Lung (tissue), 11 donors: ENCODE measurements at regions not wholly inside any gene's neighbourhood (a gene's known extent, or its start where the extent isn't known, plus 50 kb on each side); places are given as distances from the start of the nearest gene placed in this dataset.

Source experiments
- ATAC-seq: fragments of 200-7000 bp; cut with Tn5 transposase; one replicate; pipeline ENCODE4 v1.9.1; 2020; ENCODE audit warnings: moderate number of reproducible peaks; ENCODE audit not compliant: insufficient read depth, low FRiP score
- DNase-seq, 3 donors: peaks; one replicate each; pipeline ENCODE4 v3.0.0-alpha.2; 2013 to 2017
- H3K27ac ChIP-seq, 2 donors: one replicate each; pipeline ENCODE4 v1.5.1; 2013; ENCODE audit warnings: mild to moderate bottlenecking in 2 of 2, moderate library complexity in 2 of 2, control low read depth in 1 of 2, inconsistent platforms in 1 of 2, low read depth in 1 of 2, low read length in 1 of 2
- H3K27me3 ChIP-seq, 3 donors: one replicate each; pipeline ENCODE4 v1.5.1; 2013; ENCODE audit warnings: low read length in 2 of 3; ENCODE audit not compliant: control insufficient read depth in 3 of 3, insufficient read depth in 3 of 3
- H3K36me3 ChIP-seq, 4 donors: one replicate each; pipeline ENCODE4 v1.5.1; 2013; ENCODE audit warnings: low read length in 4 of 4, mild to moderate bottlenecking in 1 of 4, moderate library complexity in 1 of 4; ENCODE audit not compliant: control insufficient read depth in 4 of 4, insufficient read depth in 4 of 4
- H3K4me1 ChIP-seq, 5 donors: one replicate each; pipeline ENCODE4 v1.5.1; 2013; ENCODE audit warnings: low read length in 5 of 5, mild to moderate bottlenecking in 2 of 5, moderate library complexity in 1 of 5; ENCODE audit not compliant: control insufficient read depth in 5 of 5, insufficient read depth in 5 of 5
- H3K4me3 ChIP-seq: one replicate; pipeline ENCODE4 v1.5.1; 2013; ENCODE audit warnings: mild to moderate bottlenecking, control low read depth, moderate library complexity
- H3K9ac ChIP-seq, 2 donors: one replicate each; pipeline ENCODE4 v1.5.1; 2013; ENCODE audit warnings: low read length in 2 of 2, control low read depth in 1 of 2; ENCODE audit not compliant: insufficient read depth in 1 of 2
- H3K9me3 ChIP-seq, 4 donors: one replicate each; pipeline ENCODE4 v1.5.1; 2013; ENCODE audit warnings: low read length in 3 of 4, mild to moderate bottlenecking in 1 of 4, moderate library complexity in 1 of 4; ENCODE audit not compliant: control insufficient read depth in 4 of 4, insufficient read depth in 3 of 4
- WGBS, 2 donors: extraction: QIAGEN DNeasy Blood & Tissue Kit; methylation state at CpG; one replicate each; pipeline ENCODE4 v1.1.7; 2013; 5-methylcytosine and 5-hydroxymethylcytosine counted together
- TF ChIP-seq, protein P1 (sequence below): IDR thresholded peaks from 2 replicates; pipeline ENCODE4 v1.5.1; 2012; ENCODE audit warnings: mild to moderate bottlenecking; ENCODE audit errors: control extremely low read depth, extremely low read depth
- donor health status: control.
- donor health status: control.
- donor health status: Bipolar disorder and iron deficiency.
- donor health status: healthy.
- donor health status: DM: yes; HTN: yes; CAD: no.

DNA sequence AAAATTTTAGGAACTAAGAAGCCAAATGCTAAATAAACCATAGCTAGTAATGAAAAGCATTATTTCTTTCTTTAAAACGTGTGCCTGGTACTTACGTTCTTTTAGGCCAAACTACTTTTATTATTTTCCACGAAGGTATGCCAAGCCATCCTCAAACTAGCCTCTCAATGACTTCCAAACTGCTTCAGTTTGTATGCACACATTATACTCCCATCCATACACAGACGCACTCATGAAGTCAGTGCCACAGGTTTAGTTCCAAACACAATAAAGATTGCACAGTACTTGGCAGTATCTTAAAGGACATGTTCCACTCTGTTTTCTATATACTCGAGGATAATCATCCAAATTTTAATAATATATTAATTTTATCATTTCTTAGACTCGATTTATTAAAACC is 609.2 kb upstream of the ZNF385D start:
- Histone ChIP-seq H3K27me3 (no peaks in the 10 kb centered on the region), H3K4me3 (no peak overlapping the region), H3K4me1 (peaks cover 0 to 4% (median 0%) of the 10 kb centered on the region in 5 donors), H3K9ac (no peak overlapping the region), H3K9me3 (no peaks in the 10 kb centered on the region), H3K27ac (no peak overlapping the region), H3K36me3 (no peaks in the 10 kb centered on the region)
- 77 to 80% methylated on average over 6 of the region's 6 CpGs for WGBS, 2 donors
- no peak for DNase-seq
- TF ChIP-seq, protein P1, sequence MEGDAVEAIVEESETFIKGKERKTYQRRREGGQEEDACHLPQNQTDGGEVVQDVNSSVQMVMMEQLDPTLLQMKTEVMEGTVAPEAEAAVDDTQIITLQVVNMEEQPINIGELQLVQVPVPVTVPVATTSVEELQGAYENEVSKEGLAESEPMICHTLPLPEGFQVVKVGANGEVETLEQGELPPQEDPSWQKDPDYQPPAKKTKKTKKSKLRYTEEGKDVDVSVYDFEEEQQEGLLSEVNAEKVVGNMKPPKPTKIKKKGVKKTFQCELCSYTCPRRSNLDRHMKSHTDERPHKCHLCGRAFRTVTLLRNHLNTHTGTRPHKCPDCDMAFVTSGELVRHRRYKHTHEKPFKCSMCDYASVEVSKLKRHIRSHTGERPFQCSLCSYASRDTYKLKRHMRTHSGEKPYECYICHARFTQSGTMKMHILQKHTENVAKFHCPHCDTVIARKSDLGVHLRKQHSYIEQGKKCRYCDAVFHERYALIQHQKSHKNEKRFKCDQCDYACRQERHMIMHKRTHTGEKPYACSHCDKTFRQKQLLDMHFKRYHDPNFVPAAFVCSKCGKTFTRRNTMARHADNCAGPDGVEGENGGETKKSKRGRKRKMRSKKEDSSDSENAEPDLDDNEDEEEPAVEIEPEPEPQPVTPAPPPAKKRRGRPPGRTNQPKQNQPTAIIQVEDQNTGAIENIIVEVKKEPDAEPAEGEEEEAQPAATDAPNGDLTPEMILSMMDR, result no peak
- ATAC-seq, result no peak

DNA sequence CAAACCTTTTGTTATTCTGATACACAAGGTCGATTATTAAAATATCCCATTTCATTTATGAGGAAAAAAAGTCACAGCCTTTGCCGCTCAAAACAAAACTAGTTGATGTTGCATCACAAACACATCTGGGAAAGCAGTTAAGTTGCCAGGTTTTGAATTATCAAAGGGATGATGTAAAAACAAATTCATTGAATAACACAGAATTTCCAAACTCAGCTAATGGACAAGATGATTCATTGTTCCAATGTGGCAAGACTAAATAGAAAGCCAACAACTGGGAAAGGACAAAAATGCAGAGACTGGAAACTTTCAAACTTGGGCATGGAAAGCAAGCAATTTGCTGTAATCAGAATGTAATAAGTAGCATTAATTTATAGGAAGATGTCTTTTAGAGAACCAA is 610.0 kb upstream of the ZNF385D start:
- DNase-seq, result peak in 1 of 3 donors; percentile 60
- Histone ChIP-seq H3K27me3 (no peaks in the 10 kb centered on the region), H3K9me3 (no peaks in the 10 kb centered on the region), H3K4me3 (no peak overlapping the region), H3K9ac (no peak overlapping the region), H3K36me3 (no peaks in the 10 kb centered on the region), H3K4me1 (peaks cover 0 to 4% (median 0%) of the 10 kb centered on the region in 5 donors), H3K27ac (no peak overlapping the region)
- TF ChIP-seq, protein P1, result no peak
- ATAC-seq, result no peak
- 71 to 82% methylated on average over 2 of the region's 2 CpGs for WGBS, 2 donors

DNA sequence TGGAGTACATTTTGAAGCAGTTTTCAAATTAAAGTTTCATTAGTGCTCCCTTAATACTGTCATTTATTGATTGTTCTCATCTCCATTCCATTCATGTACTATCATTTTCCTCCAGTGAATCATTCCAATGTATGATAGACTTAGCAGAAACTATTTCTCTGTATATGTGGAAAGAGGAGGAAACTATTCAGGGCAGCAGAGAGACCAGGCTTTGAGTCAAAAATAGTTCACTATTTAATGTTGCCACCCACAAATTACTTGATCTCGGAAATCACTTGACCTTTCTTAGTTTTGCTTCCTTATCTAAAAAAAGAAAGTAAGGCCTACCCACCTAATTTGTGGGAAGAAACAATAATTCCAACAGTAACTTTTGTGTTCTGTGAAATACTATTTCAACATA is 610.5 kb upstream of the ZNF385D start:
- H3K9me3 ChIP-seq, result peaks cover 0 to under 1% (median 0%) of the 10 kb centered on the region in 4 donors
- H3K4me3 ChIP-seq, result no peak overlapping the region
- no peak overlapping the region for H3K27ac ChIP-seq
- no peaks in the 10 kb centered on the region for H3K27me3 ChIP-seq
- H3K36me3 ChIP-seq, result no peaks in the 10 kb centered on the region
- TF ChIP-seq, protein P1, result no peak
- 24 to 32% methylated on average over 1 of the region's 1 CpG for WGBS, 2 donors
- no peak for ATAC-seq
- H3K9ac ChIP-seq, result no peak overlapping the region
- peaks cover 0 to 4% (median 0%) of the 10 kb centered on the region in 5 donors for H3K4me1 ChIP-seq
- DNase-seq, result no peak

DNA sequence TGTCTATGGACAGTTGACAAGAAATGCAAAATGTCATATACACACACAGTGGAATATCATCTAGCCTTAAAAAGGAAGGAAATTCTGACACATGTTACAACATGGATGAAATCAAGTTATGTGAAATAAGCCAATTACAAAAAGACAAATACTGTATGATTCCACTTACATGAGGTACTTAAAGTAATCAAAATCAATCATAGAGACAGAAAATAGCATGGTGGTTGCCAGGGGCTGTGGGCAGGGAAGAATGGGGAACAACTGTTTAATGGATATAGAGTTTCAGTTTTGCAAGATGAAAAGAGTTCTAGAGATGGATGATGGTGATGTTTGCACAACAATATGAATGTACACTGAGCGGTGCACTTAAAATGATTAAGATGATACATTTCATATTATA is 613.8 kb upstream of the ZNF385D start:
- ATAC-seq (no peak), DNase-seq (no peak)
- Histone ChIP-seq H3K9me3 (peaks cover 0 to 3% (median 0%) of the 10 kb centered on the region in 4 donors), H3K36me3 (no peaks in the 10 kb centered on the region), H3K9ac (no peak overlapping the region), H3K4me1 (peaks cover 0 to 4% (median 0%) of the 10 kb centered on the region in 5 donors), H3K27me3 (no peaks in the 10 kb centered on the region), H3K4me3 (no peak overlapping the region), H3K27ac (no peak overlapping the region)
- TF ChIP-seq, protein P1, result no peak
- WGBS, 2 donors, result 82 to 83% methylated on average over 1 of the region's 1 CpG
